ENCODE measurements at regions not wholly inside any gene's neighbourhood (a gene's known extent, or its start where the extent isn't known, plus 50 kb on each side); places are given as distances from the start of the nearest gene placed in this dataset.

GRCh38 chr6:159106627-159107241, 61.9 kb upstream of the TAGAP start:
- H3F3A ChIP-seq (replicated peaks; ENCODE audit: low read depth) = no peaks in the 10 kb centered on the region
- H3K36me3 ChIP-seq (ENCODE audit: insufficient read depth) = no peaks in the 10 kb centered on the region; the same call in 1 of the 2 replicates
- H3K79me2 ChIP-seq (replicated peaks; ENCODE audit: insufficient read depth) = no peaks in the 10 kb centered on the region
- H3K4me3 ChIP-seq = no peak overlapping the region
- Mint-ChIP-seq H3K36me3 (ENCODE audit: low read depth) (no peaks in the 10 kb centered on the region), H3K4me3 (no peak overlapping the region), H3K9me3 (no peaks in the 10 kb centered on the region), H3K27ac (no peak overlapping the region), H3K27me3 (ENCODE audit: insufficient read depth, low read depth, poor library complexity) (peaks cover 6% of the 10 kb centered on the region), H3K4me1 (peaks cover 24% of the 10 kb centered on the region)
- 0 out of 2 replicates have a peak, but pooled peaks have one; percentile 6 for TF ChIP-seq CREB1 (CRISPR knock-in tag; IDR thresholded peaks at IDR 0.05; ENCODE audit: low read depth)
- no peak for TF ChIP-seq EZH2phosphoT487 (IDR thresholded peaks at IDR 0.05; ENCODE audit: unreplicated experiment)
- H3K27ac ChIP-seq (ENCODE audit: low read depth) = no peak overlapping the region
- no peaks in the 10 kb centered on the region for H3K27me3 ChIP-seq (ENCODE audit: insufficient read depth)
- H3K4me2 ChIP-seq = no peak overlapping the region
- peaks cover 7% of the 10 kb centered on the region; the same call in 1 of the 2 replicates for H3K4me1 ChIP-seq (ENCODE audit: insufficient read depth)
- no peaks in the 10 kb centered on the region for H4K20me1 ChIP-seq (replicated peaks; ENCODE audit: insufficient read depth)
- H3K9me2 ChIP-seq (ENCODE audit: insufficient read depth) = peaks cover 3% of the 10 kb centered on the region; the same call in 1 of the 2 replicates
- ATAC-seq (peak; percentile 71), DNase-seq (ENCODE audit: low spot score) (peak; percentile 90)
- peak overlapping the region; percentile 75 for H2AFZ ChIP-seq

- Histone ChIP-seq H3K4me2 (no peak overlapping the region), H2AFZ (peak overlapping the region; percentile 75), H3F3A (replicated peaks; ENCODE audit: low read depth) (no peaks in the 10 kb centered on the region), H3K4me1 (ENCODE audit: insufficient read depth) (peaks cover 7% of the 10 kb centered on the region; the same call in 1 of the 2 replicates), H3K27me3 (ENCODE audit: insufficient read depth) (no peaks in the 10 kb centered on the region), H3K27ac (ENCODE audit: low read depth) (no peak overlapping the region), H4K20me1 (replicated peaks; ENCODE audit: insufficient read depth) (no peaks in the 10 kb centered on the region), H3K9me2 (ENCODE audit: insufficient read depth) (peaks cover 3% of the 10 kb centered on the region; the same call in 1 of the 2 replicates), H3K4me3 (no peak overlapping the region), H3K79me2 (replicated peaks; ENCODE audit: insufficient read depth) (no peaks in the 10 kb centered on the region), H3K36me3 (ENCODE audit: insufficient read depth) (no peaks in the 10 kb centered on the region; the same call in 1 of the 2 replicates)
- Mint-ChIP-seq H3K9me3 (no peaks in the 10 kb centered on the region), H3K27me3 (ENCODE audit: insufficient read depth, low read depth, poor library complexity) (peaks cover 6% of the 10 kb centered on the region), H3K36me3 (ENCODE audit: low read depth) (no peaks in the 10 kb centered on the region), H3K4me3 (no peak overlapping the region), H3K4me1 (peaks cover 26% of the 10 kb centered on the region), H3K27ac (no peak overlapping the region)
- no peak for DNase-seq (ENCODE audit: low spot score)
- no peak for ATAC-seq
- no peak for TF ChIP-seq ZNF462 (CRISPR knock-in tag; IDR thresholded peaks at IDR 0.05)
- TF ChIP-seq NANOG (IDR thresholded peaks at IDR 0.05; ENCODE audit: borderline replicate concordance) = no peak
- TF ChIP-seq POLR2AphosphoS5 (IDR thresholded peaks at IDR 0.05; ENCODE audit: low read depth) = no peak
- no peak for TF ChIP-seq REST (IDR thresholded peaks at IDR 0.05; ENCODE audit: unreplicated experiment)
- TF ChIP-seq STAT1 (IDR thresholded peaks at IDR 0.05; ENCODE audit: unreplicated experiment) = no peak
- TF ChIP-seq EZH2 (IDR thresholded peaks at IDR 0.05; ENCODE audit: low read depth, unreplicated experiment) = no peak
- TF ChIP-seq ZNF114 (CRISPR knock-in tag; IDR thresholded peaks at IDR 0.05) = no peak
- no peak for TF ChIP-seq CREB1 (CRISPR knock-in tag; IDR thresholded peaks at IDR 0.05; ENCODE audit: low read depth)
- TF ChIP-seq JUNB (IDR thresholded peaks at IDR 0.05; ENCODE audit: unreplicated experiment) = no peak
- no peak for TF ChIP-seq EZH2phosphoT487 (IDR thresholded peaks at IDR 0.05; ENCODE audit: unreplicated experiment)
These were observed 60.9 kb upstream of the TAGAP start for GRCh38 chr6:159105716-159106115.

Measured in GM23338 (cell line).